Pancreas (tissue), 10 donors: ENCODE measurements at regions not wholly inside any gene's neighbourhood (a gene's known extent, or its start where the extent isn't known, plus 50 kb on each side); places are given as distances from the start of the nearest gene placed in this dataset.

Source experiments
- ATAC-seq, 4 donors: fragments of 200-7000 bp; cut with Tn5 transposase; one replicate each; pipeline versions ENCODE4 v1.8.0 to v1.9.1; 2020; ENCODE audit warnings: mild to moderate bottlenecking in 4 of 4, moderate library complexity in 4 of 4
- DNase-seq, 6 donors: peaks; one replicate each; pipeline ENCODE4 v3.0.0-alpha.2; 2020
- FAIRE-seq: peaks from 2 replicates; lab custom pipeline; 2012; peaks lifted over from hg19 to GRCh38; lab: Jason Lieb, UNC
- H3K27ac ChIP-seq, 4 donors: fragments of 200-600 bp; sonication (generic); 1 replicate in 3 of 4; 2 replicates in 1 of 4; pipeline versions ENCODE4 v1.5.0 to v1.8.0; 2020
- H3K27me3 ChIP-seq, 4 donors: fragments of 200-600 bp; one replicate each; pipeline ENCODE4 v1.8.0; 2021
- H3K36me3 ChIP-seq, 3 donors: fragments of 200-600 bp; sonication (generic) in 1 of 3; one replicate each; pipeline versions ENCODE4 v1.5.0 to v1.8.0; 2020 to 2021
- H3K4me1 ChIP-seq, 3 donors: fragments of 200-600 bp; one replicate each; pipeline ENCODE4 v1.8.0; 2021
- H3K4me3 ChIP-seq, 4 donors: fragments of 200-600 bp; sonication (generic) in 2 of 4; one replicate each; pipeline versions ENCODE4 v1.5.0 to v1.8.0; 2020 to 2021
- H3K9me3 ChIP-seq, 4 donors: fragments of 200-600 bp; one replicate each; pipeline ENCODE4 v1.8.0; 2021
- CTCF ChIP-seq, 4 donors: fragments of 200-600 bp; sonication (generic) in 3 of 4; IDR thresholded peaks; one replicate each; pipeline versions ENCODE4 v1.5.0 to v1.8.0; 2021; ENCODE audit warnings: antibody characterized with exemption in 4 of 4
- WGBS, 2 donors: extraction: QIAGEN DNeasy Blood & Tissue Kit; methylation state at CpG; one replicate each; pipeline ENCODE4 v1.1.7; 2013; 5-methylcytosine and 5-hydroxymethylcytosine counted together
- intact Hi-C, 3 donors: fragments of 100-400 bp; cut with DNase I; formaldehyde crosslinking; loops; one replicate each; pipeline versions ENCODE4 v1.11.1 to v1.14.2; 2022
- donor health status: healthy with polysubstance abuse.
- donor health status: DM: no; HTN: no; CAD: no; lungs with moderate emphysema.
- donor health status: DM: no; HTN: no; CAD: no.
- donor health status: control.
- donor health status: control.
- donor health status: Bipolar disorder and iron deficiency.
- donor health status: DM: yes; HTN: yes; CAD: no.
- donor health status: DM: no; HTN: no; CAD: no.
- donor health status: DM: no; HTN: no; CAD: no.
- donor health status: DM: yes; HTN: yes; CAD: no.

- no peak for ATAC-seq
- Histone ChIP-seq H3K27me3 (no peaks in the 10 kb centered on the region), H3K36me3 (no peaks in the 10 kb centered on the region), H3K9me3 (no peaks in the 10 kb centered on the region), H3K27ac (no peak overlapping the region), H3K4me3 (no peak overlapping the region), H3K4me1 (no peaks in the 10 kb centered on the region)
- 80 to 91% methylated on average over 4 of the region's 4 CpGs for WGBS, 2 donors
- intact Hi-C loops: no loop called here
- FAIRE-seq: no peak
- no peak for DNase-seq
- no peak for TF ChIP-seq CTCF (IDR thresholded peaks at IDR 0.05)
Observed at GRCh38 chr6:82608781-82609180, 245.2 kb downstream of the TPBG start.

- intact Hi-C loops: no loop called here
- DNase-seq (no peak), FAIRE-seq (no peak), ATAC-seq (no peak)
- H3K9me3 ChIP-seq: no peaks in the 10 kb centered on the region
- no peak overlapping the region for H3K27ac ChIP-seq
- H3K4me1 ChIP-seq: no peaks in the 10 kb centered on the region
- no peak overlapping the region for H3K4me3 ChIP-seq
- H3K36me3 ChIP-seq: no peaks in the 10 kb centered on the region
- no peaks in the 10 kb centered on the region for H3K27me3 ChIP-seq
- TF ChIP-seq CTCF (IDR thresholded peaks at IDR 0.05): no peak
- 83 to 86% methylated on average over 1 of the region's 1 CpG for WGBS, 2 donors
Observed at GRCh38 chr6:82611751-82612150, 248.1 kb downstream of the TPBG start.

GRCh38 chr6:82612475-82613039, 248.9 kb downstream of the TPBG start:
- no peak for ATAC-seq
- Histone ChIP-seq H3K4me1 (no peaks in the 10 kb centered on the region), H3K27ac (no peak overlapping the region), H3K4me3 (no peak overlapping the region), H3K36me3 (no peaks in the 10 kb centered on the region), H3K27me3 (no peaks in the 10 kb centered on the region), H3K9me3 (no peaks in the 10 kb centered on the region)
- no peak for FAIRE-seq
- DNase-seq: no peak
- intact Hi-C loops: no loop called here
- TF ChIP-seq CTCF (IDR thresholded peaks at IDR 0.05): no peak
- WGBS, 2 donors: 83 to 92% methylated on average over 1 of the region's 1 CpG

GRCh38 chr6:82614518-82614917, 250.9 kb downstream of the TPBG start:
- 48 to 59% methylated on average over 3 of the region's 3 CpGs for WGBS, 2 donors
- Histone ChIP-seq H3K4me3 (no peak overlapping the region), H3K27me3 (no peaks in the 10 kb centered on the region), H3K36me3 (no peaks in the 10 kb centered on the region), H3K9me3 (no peaks in the 10 kb centered on the region), H3K27ac (no peak overlapping the region), H3K4me1 (no peaks in the 10 kb centered on the region)
- intact Hi-C loops: no loop called here
- DNase-seq (no peak), FAIRE-seq (no peak), ATAC-seq (no peak)
- no peak for TF ChIP-seq CTCF (IDR thresholded peaks at IDR 0.05)

GRCh38 chr6:82616386-82617028, 252.9 kb downstream of the TPBG start:
- 54 to 72% methylated on average over 4 of the region's 4 CpGs for WGBS, 2 donors
- Histone ChIP-seq H3K4me1 (no peaks in the 10 kb centered on the region), H3K36me3 (no peaks in the 10 kb centered on the region), H3K27ac (no peak overlapping the region), H3K9me3 (no peaks in the 10 kb centered on the region), H3K27me3 (no peaks in the 10 kb centered on the region), H3K4me3 (no peak overlapping the region)
- FAIRE-seq (no peak), DNase-seq (no peak), ATAC-seq (no peak)
- intact Hi-C loops: no loop called here
- no peak for TF ChIP-seq CTCF (IDR thresholded peaks at IDR 0.05)
